ENCODE measurements at regions not wholly inside any gene's neighbourhood (a gene's known extent, or its start where the extent isn't known, plus 50 kb on each side); places are given as distances from the start of the nearest gene placed in this dataset.
"Not testable (repeated sequence)": the region's sequence is repeated elsewhere in the genome, so short reads cannot be mapped to it uniquely, and the experiment has no call there.

DNA sequence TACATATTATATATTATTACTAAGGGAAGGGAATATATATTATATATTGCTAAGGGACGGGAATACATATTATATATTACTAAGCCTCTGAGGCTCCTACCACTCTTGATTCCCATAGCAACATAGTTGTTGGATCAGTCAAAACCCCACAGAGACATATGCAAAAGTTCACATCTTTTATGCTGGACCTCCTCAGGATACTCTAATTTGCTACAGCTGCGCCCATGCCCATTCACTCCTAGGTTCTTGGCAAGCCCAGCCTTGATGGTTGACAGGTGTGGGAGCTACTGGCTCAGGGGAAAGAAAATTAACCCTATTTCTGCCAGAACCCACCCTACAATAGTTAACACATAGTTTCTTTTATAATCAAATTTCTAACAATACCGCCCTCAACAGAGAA is 752.2 kb downstream of the TTLL7 start:
- not testable (repeated sequence) for H3K36me3 Mint-ChIP-seq (ENCODE audit: insufficient read depth); H3K27me3 Mint-ChIP-seq (ENCODE audit: low read depth); DNase-seq; H3K4me3 Mint-ChIP-seq; ATAC-seq; H3K4me1 Mint-ChIP-seq (ENCODE audit: low read depth)
- peaks cover 14% of the 10 kb centered on the region for H3K9me3 Mint-ChIP-seq

DNA sequence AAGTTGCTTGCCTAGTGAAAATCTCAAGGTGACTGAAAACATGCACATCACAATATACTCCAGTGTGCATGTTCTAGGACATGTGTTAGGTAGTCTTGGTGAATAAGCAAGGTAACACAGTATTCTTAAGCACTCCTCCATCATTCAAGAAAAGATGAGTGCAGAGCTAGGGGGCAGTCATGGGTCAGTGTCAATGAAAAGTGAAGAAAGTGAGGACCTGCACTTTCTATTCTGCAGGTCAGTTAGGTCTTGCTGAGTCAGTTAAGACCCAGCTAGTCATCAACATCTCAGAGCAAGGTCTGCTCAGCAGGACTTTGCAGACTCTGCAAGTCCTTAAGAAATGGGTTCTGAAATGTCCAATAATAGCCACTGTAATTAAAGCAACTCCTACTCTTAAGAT is 754.1 kb downstream of the TTLL7 start:
- not testable (repeated sequence) for H3K36me3 Mint-ChIP-seq (ENCODE audit: insufficient read depth); H3K27me3 Mint-ChIP-seq (ENCODE audit: low read depth); DNase-seq; ATAC-seq; H3K9me3 Mint-ChIP-seq; H3K4me1 Mint-ChIP-seq (ENCODE audit: low read depth); H3K4me3 Mint-ChIP-seq

DNA sequence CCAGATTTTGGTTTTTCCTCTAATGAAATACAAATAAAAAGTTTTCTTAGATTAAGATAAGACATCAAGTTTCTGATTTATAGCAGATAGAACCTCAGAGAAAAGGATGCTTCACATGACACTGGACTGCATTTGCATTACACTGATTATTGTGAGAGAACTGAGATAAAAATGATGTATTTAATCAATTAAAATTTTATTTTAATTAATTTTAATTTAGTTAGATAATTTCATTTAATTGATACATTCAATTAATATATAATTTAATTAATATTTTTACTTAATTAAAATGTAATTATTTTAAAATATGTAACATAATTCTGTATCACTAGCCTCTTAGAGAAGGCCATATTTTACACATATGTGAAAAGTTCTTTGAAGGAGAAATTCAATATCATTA is 759.4 kb downstream of the TTLL7 start:
- H3K36me3 Mint-ChIP-seq (ENCODE audit: insufficient read depth); H3K4me1 Mint-ChIP-seq (ENCODE audit: low read depth); H3K27me3 Mint-ChIP-seq (ENCODE audit: low read depth); DNase-seq; H3K4me3 Mint-ChIP-seq; ATAC-seq; H3K9me3 Mint-ChIP-seq: not testable (repeated sequence)

DNA sequence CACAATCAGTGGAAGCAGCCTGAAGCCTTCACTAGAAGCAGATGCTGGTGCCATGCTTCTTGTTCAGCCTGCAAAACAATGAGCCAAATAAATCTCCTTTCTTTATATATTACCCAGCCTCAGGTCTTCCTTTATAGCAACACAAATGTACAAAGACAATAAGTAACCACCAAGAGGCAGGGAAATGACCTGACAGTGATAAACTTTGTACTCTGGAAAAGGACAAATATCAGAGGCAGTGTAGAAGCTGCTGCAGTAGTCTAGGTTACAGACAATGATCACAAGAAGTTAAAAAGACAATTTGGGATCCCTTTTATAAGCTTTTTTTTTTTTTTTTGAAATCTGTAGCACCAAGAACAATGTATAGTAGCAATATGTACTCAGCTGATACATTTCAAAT is 760.3 kb downstream of the TTLL7 start:
- not testable (repeated sequence) for H3K9me3 Mint-ChIP-seq; H3K36me3 Mint-ChIP-seq (ENCODE audit: insufficient read depth); ATAC-seq; DNase-seq; H3K27me3 Mint-ChIP-seq (ENCODE audit: low read depth); H3K4me3 Mint-ChIP-seq; H3K4me1 Mint-ChIP-seq (ENCODE audit: low read depth)

DNA sequence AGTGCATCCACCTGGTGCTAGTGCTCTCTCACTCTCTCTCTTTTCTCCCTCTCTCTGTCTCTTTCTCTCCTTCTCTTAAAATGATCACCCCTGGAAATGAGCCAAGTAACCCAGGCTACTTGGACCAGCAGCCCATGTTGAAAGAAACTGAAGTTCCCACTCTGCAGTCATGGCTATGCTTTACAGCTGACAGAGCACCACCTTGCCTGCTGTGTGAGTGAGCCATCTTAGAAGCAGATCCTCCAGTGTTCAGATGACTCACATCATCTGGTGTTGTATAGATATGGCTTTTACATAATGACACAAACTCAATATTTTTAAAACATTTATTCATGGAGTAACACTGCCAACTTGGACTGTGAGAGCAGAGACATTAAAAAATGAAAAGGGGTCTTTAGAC is 779.1 kb downstream of the TTLL7 start:
- not testable (repeated sequence) for H3K27me3 Mint-ChIP-seq (ENCODE audit: low read depth); DNase-seq; H3K9me3 Mint-ChIP-seq; ATAC-seq; H3K4me3 Mint-ChIP-seq; H3K36me3 Mint-ChIP-seq (ENCODE audit: insufficient read depth); H3K4me1 Mint-ChIP-seq (ENCODE audit: low read depth)

DNA sequence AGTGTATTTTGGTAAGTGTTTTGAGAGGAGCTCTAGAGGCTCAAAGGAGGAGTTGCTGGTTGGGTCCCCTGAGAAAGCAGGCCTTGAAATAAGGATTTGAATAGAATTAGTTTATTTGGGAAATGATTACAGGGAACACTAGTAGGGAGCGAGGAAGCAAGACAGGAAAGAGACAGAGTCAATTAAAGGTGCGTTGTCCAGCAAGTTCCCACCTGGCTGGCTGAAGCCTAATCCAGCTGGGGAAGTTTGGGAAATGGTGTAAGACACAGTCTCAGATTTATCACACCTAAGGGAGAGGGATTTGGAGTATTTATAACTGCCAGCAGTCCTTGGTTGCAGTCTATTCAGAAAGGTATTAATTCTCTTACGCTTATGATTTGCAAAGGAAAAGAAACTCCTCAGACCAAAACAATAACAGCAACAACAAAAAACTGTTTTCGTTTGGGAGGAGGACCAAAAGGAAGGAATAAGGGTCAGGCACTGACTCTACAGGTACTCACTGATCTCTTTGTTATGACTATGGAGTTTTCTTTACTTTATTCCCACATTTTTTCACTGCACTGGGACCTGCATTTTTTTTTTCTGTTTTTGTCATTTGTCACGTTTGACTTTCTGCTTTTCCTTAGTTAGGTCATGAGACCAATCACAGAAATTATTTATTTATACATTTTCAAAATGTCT is 780.8 kb downstream of the TTLL7 start:
- not testable (repeated sequence) for H3K27me3 Mint-ChIP-seq (ENCODE audit: low read depth); H3K4me1 Mint-ChIP-seq (ENCODE audit: low read depth); DNase-seq; ATAC-seq; H3K36me3 Mint-ChIP-seq (ENCODE audit: insufficient read depth); H3K4me3 Mint-ChIP-seq; H3K9me3 Mint-ChIP-seq

DNA sequence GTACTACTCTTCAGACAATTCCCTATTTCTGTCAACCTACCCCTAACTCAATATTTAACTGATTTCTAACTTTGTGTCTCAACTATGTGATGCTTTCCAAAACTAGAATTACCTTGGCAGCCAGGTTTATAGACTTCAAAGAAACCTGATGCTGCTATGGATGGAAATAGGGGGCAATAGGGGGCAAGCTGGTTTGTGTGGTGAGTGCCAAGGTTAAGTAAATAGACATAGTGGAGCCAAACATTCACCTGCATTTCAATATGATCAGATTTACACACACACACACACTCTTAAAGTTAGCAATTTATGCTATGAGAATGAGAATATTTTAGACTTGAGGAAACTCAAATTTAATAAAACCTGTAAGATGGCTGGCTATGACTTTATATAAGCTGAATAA is 784.6 kb downstream of the TTLL7 start:
- not testable (repeated sequence) for H3K9me3 Mint-ChIP-seq; ATAC-seq; H3K4me1 Mint-ChIP-seq (ENCODE audit: low read depth); H3K36me3 Mint-ChIP-seq (ENCODE audit: insufficient read depth); H3K27me3 Mint-ChIP-seq (ENCODE audit: low read depth); H3K4me3 Mint-ChIP-seq; DNase-seq

DNA sequence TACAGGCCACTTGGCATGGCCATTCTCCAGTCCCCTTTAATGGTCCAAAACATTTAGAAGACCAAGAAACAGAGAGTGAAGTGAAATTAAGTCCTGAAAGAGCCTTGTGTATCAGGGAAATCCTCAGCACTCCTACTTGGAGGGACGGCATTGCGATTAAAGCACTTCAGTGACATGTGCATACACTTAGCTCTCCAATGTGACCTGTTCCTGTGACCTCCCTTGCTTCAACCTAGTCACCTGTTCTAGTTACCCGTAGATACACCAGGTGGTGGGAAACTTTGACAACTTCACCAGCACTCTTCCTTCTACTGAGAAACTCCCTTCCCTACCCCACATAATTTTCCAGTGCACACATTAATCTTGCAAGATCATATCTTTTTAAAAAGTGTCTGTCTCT is 785.3 kb downstream of the TTLL7 start:
- DNase-seq; H3K9me3 Mint-ChIP-seq; ATAC-seq; H3K36me3 Mint-ChIP-seq (ENCODE audit: insufficient read depth); H3K4me3 Mint-ChIP-seq; H3K4me1 Mint-ChIP-seq (ENCODE audit: low read depth); H3K27me3 Mint-ChIP-seq (ENCODE audit: low read depth): not testable (repeated sequence)

DNA sequence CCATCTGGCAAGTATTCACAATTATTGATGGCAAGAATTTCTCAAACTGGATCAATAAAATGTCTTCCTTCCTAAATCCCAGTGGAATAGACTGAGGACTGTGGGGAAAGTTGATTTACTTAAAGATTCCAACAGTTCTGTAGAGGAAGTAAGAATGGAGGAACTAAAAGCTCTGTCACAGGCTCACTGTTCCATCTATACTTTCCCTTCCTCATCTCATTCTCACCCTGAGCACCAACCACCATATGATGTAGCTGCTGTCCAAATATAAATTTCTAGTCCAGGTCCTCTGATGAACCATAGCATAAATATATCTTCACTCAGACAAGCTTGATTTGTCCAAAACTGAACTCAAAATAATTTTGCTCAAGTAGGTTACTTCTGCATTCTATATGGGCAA is 786.9 kb downstream of the TTLL7 start:
- DNase-seq; H3K9me3 Mint-ChIP-seq; H3K36me3 Mint-ChIP-seq (ENCODE audit: insufficient read depth); H3K27me3 Mint-ChIP-seq (ENCODE audit: low read depth); H3K4me1 Mint-ChIP-seq (ENCODE audit: low read depth); H3K4me3 Mint-ChIP-seq; ATAC-seq: not testable (repeated sequence)

DNA sequence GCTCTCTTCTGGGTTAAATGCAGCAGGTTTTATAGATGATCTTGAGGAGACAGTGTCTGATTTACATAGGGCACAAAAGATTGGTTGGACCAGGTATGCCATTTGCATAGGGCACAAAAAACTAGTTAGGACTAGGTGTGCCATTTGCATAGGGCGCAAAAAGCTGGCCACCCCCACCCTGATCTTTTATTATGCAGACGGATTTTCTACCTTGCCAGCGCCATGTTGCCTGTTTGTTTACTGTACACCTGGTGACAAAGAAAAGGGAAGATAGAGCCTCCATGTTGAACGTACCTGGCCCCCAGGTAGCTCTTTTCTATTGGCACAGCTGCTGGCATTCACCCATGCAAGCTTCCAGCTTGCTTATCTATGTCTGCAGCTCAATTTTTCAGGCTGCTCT is 790.4 kb downstream of the TTLL7 start:
- ATAC-seq; H3K9me3 Mint-ChIP-seq; H3K4me3 Mint-ChIP-seq; H3K4me1 Mint-ChIP-seq (ENCODE audit: low read depth); H3K27me3 Mint-ChIP-seq (ENCODE audit: low read depth); H3K36me3 Mint-ChIP-seq (ENCODE audit: insufficient read depth); DNase-seq: not testable (repeated sequence)

DNA sequence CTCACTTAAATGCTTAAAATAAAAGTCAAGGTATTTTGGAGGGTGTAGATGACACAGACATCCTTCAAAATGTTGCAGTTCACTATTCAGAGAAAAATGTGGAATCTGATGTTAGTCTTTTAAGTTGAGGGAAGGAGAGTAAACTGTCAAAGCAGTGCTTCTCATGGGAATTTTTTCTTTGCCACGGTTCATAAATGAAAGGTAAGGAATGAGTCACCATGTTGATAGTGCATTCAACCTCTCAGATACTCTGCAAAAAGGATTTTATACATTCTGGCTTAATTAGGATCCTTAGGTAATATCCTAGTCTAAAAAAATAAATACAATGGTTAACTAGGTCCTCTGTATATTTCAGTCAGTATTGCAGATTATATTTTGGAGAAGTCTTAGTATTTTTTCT is 804.3 kb downstream of the TTLL7 start:
- not testable (repeated sequence) for H3K36me3 Mint-ChIP-seq (ENCODE audit: insufficient read depth); H3K4me3 Mint-ChIP-seq; H3K9me3 Mint-ChIP-seq; ATAC-seq; H3K27me3 Mint-ChIP-seq (ENCODE audit: low read depth); DNase-seq; H3K4me1 Mint-ChIP-seq (ENCODE audit: low read depth)

DNA sequence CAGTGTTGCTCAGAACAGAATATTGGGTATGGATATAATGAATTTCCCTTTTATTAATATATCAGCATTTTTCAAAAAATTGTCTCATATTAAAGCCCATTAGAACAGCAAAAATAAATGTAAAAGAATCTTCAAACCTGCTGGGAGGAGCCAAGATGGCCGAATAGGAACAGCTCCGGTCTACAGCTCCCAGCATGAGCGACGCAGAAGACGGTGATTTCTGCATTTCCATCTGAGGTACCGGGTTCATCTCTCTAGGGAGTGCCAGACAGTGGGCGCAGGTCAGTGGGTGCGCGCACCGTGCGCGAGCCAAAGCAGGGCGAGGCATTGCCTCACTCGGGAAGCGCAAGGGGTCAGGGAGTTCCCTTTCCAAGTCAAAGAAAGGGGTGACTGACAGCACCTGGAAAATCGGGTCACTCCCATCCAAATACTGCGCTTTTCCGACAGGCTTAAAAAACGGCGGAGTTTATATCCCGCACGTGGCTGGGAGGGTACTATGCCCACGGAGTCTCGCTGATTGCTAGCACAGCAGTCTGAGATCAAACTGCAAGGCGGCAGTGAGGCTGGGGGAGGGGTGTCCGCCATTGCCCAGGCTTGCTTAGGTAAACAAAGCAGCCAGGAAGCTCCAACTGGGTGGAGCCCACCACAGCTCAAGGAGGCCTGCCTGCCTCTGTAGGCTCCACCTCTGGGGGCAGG is 816.8 kb downstream of the TTLL7 start:
- H3K4me1 Mint-ChIP-seq (ENCODE audit: low read depth); H3K27me3 Mint-ChIP-seq (ENCODE audit: low read depth); H3K36me3 Mint-ChIP-seq (ENCODE audit: insufficient read depth); H3K4me3 Mint-ChIP-seq; ATAC-seq; DNase-seq; H3K9me3 Mint-ChIP-seq: not testable (repeated sequence)

DNA sequence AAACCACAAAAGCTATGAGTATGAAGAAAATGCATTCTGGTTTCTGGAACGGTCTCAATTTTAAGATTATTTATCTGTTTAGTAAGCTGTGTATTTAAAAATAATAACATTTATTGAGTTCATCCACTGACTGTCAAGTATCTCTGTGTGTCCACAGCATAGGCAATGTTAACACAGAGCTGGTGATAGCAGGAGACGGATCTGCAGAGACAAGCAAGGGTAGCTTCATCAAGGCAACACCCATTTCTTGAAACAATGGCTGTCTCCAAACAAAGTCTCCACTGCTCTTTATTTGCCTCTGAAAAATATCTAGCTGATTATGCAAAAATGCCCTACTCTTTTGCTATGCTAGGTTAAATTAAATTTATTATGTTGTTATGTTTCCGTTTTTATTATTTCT is 818.3 kb downstream of the TTLL7 start:
- H3K4me1 Mint-ChIP-seq (ENCODE audit: low read depth); H3K27me3 Mint-ChIP-seq (ENCODE audit: low read depth); H3K4me3 Mint-ChIP-seq; ATAC-seq; DNase-seq; H3K36me3 Mint-ChIP-seq (ENCODE audit: insufficient read depth); H3K9me3 Mint-ChIP-seq: not testable (repeated sequence)

DNA sequence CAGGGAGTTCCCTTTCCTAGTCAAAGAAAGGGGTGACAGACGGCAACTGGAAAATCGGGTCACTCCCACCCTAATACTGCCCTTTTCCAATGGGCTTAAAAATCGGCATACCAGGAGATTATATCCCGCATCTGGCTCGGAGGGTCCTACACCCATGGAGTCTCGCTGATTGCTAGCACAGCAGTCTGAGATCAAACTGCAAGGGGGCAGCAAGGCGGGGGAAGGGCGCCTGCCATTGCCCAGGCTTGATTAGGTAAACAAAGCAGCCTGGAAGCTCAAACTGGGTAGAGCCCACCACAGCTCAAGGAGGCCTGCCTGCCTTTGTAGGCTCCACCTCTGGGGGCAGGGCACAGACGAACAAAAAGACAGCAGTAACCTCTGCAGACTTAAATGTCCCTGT is 831.3 kb downstream of the TTLL7 start:
- H3K4me1 Mint-ChIP-seq (ENCODE audit: low read depth); H3K9me3 Mint-ChIP-seq; ATAC-seq: not testable (repeated sequence)

DNA sequence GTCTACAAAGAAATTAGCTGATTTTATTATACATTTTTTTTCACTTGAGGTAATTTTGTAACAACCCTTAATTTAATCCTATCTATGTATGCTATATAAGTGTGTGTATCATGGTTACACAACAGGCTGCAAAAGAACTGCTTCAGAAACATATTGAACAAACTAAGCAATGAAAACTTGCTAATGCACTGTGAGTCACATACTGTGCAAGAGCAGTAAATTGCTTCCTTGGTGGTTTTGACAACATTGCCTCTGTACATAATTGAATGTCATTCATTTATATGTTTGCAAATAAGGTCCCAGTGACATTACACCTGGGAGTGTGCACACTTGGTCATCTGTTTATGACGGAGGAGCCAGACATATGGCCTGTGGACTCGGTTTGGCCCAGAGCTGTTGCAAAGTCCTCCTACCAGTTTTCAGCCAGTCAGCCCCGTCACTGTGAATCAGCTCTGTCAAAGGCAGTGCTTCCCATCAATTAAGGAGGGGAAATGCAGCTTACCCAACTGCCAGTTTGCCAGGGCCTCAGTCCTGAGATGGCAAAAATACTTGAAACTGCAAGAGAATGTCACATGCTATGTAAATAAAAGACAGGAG is 835.0 kb downstream of the TTLL7 start:
- H3K4me3 Mint-ChIP-seq; H3K9me3 Mint-ChIP-seq; H3K27me3 Mint-ChIP-seq (ENCODE audit: low read depth); H3K4me1 Mint-ChIP-seq (ENCODE audit: low read depth); H3K36me3 Mint-ChIP-seq (ENCODE audit: insufficient read depth); DNase-seq; ATAC-seq: not testable (repeated sequence)

More for the DNA sequence above, 831.3 kb downstream of the TTLL7 start:
- DNase-seq; H3K4me3 Mint-ChIP-seq; H3K36me3 Mint-ChIP-seq (ENCODE audit: insufficient read depth); H3K27me3 Mint-ChIP-seq (ENCODE audit: low read depth): not testable (repeated sequence)
